Activated T-helper 2 cell treated with anti-CD3 and anti-CD28 coated beads, Interferon-gamma antibody, Interleukin-2, Interleukin-4, amounts not matched to agents 10 μg/mL and 5 μg/mL and 100 μg/mL, durations not matched to agents 14 hours and 24 hours and 36 hours (primary cell): ENCODE measurements at regions not wholly inside any gene's neighbourhood (a gene's known extent, or its start where the extent isn't known, plus 50 kb on each side); places are given as distances from the start of the nearest gene placed in this dataset.

Source experiments
- DNase-seq: peaks from one replicate; pipeline ENCODE4 v3.0.0; 2021; ENCODE audit warnings: low spot score
- H3K27ac Mint-ChIP-seq: one replicate; pipeline ENCODE4 v1.8.0; 2021; ENCODE audit warnings: mixed read lengths
- H3K27me3 Mint-ChIP-seq: one replicate; pipeline ENCODE4 v1.8.0; 2021; ENCODE audit warnings: low read depth, mixed read lengths
- H3K36me3 Mint-ChIP-seq: one replicate; pipeline ENCODE4 v1.8.0; 2021; ENCODE audit warnings: low read depth, mixed read lengths
- H3K4me1 Mint-ChIP-seq: one replicate; pipeline ENCODE4 v1.8.0; 2021; ENCODE audit warnings: low read depth, mixed read lengths
- H3K4me3 Mint-ChIP-seq: one replicate; pipeline ENCODE4 v1.8.0; 2021; ENCODE audit warnings: low read depth, mild to moderate bottlenecking, moderate library complexity, mixed read lengths
- H3K9me3 Mint-ChIP-seq: one replicate; pipeline ENCODE4 v1.8.0; 2021; ENCODE audit warnings: mixed read lengths
- intact Hi-C: fragments of 100-400 bp; cut with micrococcal nuclease; formaldehyde crosslinking; loops from one replicate; pipeline ENCODE4 v1.15.1; 2023

DNA sequence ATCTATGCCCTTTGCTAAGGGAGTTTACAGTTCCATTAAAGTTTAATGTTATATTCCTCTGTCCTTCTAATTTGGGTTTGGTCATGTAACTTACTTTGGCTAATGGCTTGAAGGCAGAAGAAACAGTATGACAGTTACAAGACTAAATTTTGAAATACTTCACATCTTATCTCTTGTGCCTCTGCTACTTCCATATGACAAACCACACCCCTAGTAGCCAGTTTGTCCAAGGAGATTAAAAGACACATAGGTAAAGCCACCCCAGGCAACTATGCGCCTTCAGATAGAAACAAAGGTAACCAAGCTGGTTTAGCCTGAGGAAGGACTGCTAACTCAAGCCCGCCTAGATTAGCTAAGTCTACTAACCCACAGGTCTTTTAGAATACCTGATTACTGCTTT lies 273.4 kb upstream of the MIR17HG start:
- no peak overlapping the region for H3K4me3 Mint-ChIP-seq
- DNase-seq: no peak
- intact Hi-C loops: no loop called here
- H3K36me3 Mint-ChIP-seq: no peaks in the 10 kb centered on the region
- H3K27ac Mint-ChIP-seq: no peak overlapping the region
- H3K9me3 Mint-ChIP-seq: no peaks in the 10 kb centered on the region
- H3K27me3 Mint-ChIP-seq: no peaks in the 10 kb centered on the region
- H3K4me1 Mint-ChIP-seq: no peaks in the 10 kb centered on the region

DNA sequence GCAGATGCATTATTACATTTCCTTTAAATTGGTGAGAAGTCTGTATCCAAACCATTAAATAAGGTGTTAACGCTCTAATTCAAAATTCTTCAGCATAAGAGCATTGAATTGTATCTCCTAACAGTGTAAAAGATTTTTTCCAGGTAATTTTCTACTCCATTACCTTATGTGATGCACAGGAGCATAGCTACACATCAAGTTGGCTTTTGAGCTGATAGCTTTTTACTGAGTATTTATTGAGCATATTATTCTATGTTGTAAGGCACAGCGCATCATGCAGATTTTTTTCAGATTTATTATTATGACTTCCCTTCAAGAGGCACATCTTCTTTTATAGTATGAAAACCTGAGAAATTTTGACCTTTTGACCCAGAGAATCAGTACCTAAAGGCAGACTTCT lies 270.7 kb upstream of the MIR17HG start:
- Mint-ChIP-seq H3K27ac (no peak overlapping the region), H3K4me1 (no peaks in the 10 kb centered on the region), H3K36me3 (no peaks in the 10 kb centered on the region), H3K9me3 (no peaks in the 10 kb centered on the region), H3K4me3 (no peak overlapping the region), H3K27me3 (no peaks in the 10 kb centered on the region)
- intact Hi-C loops: no loop called here
- DNase-seq: no peak

GRCh38 chr13:91078093-91078679 lies 269.3 kb upstream of the MIR17HG start:
- no peaks in the 10 kb centered on the region for H3K4me1 Mint-ChIP-seq
- H3K4me3 Mint-ChIP-seq: no peak overlapping the region
- no peak overlapping the region for H3K27ac Mint-ChIP-seq
- intact Hi-C loops: no loop called here
- no peaks in the 10 kb centered on the region for H3K9me3 Mint-ChIP-seq
- H3K36me3 Mint-ChIP-seq: no peaks in the 10 kb centered on the region
- H3K27me3 Mint-ChIP-seq: no peaks in the 10 kb centered on the region
- DNase-seq: no peak

GRCh38 chr13:91079176-91079575 lies 268.3 kb upstream of the MIR17HG start:
- no peak overlapping the region for H3K4me3 Mint-ChIP-seq
- no peaks in the 10 kb centered on the region for H3K27me3 Mint-ChIP-seq
- no peaks in the 10 kb centered on the region for H3K36me3 Mint-ChIP-seq
- intact Hi-C loops: no loop called here
- H3K9me3 Mint-ChIP-seq: no peaks in the 10 kb centered on the region
- H3K4me1 Mint-ChIP-seq: no peaks in the 10 kb centered on the region
- no peak for DNase-seq
- no peak overlapping the region for H3K27ac Mint-ChIP-seq

DNA sequence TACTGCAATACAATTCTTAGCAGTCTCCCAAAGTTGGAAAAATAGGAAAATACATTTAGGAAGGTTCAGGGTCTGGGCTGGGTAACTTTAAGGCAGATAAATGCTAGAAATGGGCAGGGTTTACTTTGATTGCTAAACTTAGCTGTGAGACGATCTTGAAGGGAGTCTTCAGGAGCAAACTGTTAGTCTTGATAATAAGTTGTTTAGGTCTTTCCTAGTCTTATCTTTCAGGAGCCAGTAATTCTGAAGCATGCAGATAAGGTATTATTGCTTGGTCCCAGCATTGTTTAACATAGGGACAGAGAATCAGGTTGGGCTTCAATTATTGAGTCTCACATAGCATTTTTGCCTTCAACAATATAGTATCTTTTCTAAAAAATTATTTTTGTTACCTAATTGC lies 262.4 kb upstream of the MIR17HG start:
- Mint-ChIP-seq H3K27me3 (no peaks in the 10 kb centered on the region), H3K27ac (no peak overlapping the region), H3K36me3 (no peaks in the 10 kb centered on the region), H3K4me1 (no peaks in the 10 kb centered on the region), H3K4me3 (no peak overlapping the region), H3K9me3 (no peaks in the 10 kb centered on the region)
- no peak for DNase-seq
- intact Hi-C loops: no loop called here

- Mint-ChIP-seq H3K36me3 (no peaks in the 10 kb centered on the region), H3K27me3 (no peaks in the 10 kb centered on the region), H3K4me1 (no peaks in the 10 kb centered on the region), H3K27ac (no peak overlapping the region), H3K4me3 (no peak overlapping the region), H3K9me3 (no peaks in the 10 kb centered on the region)
- intact Hi-C loops: no loop called here
- no peak for DNase-seq
Measured at GRCh38 chr13:91086936-91087716, 260.4 kb upstream of the MIR17HG start.

DNA sequence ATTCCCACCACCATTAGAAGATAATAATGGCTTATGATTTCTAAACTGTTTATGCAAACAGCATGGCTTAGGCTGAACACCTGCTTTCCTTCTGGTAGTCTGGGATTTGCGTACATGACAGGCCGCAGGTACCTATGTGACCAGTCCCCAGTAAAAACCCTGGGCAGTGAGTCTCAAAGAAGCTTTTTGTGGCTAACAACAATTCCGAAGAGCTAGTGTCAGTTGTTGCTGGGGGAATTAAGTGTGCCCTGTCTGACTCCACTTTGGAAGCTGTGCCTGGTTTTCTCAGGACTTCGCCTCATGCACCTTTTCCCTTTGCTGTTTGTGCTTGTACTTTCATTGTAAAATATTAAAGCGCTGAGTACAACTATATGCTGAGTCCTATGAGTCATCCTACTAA lies 250.2 kb upstream of the MIR17HG start:
- Mint-ChIP-seq H3K4me3 (no peak overlapping the region), H3K27me3 (no peaks in the 10 kb centered on the region), H3K4me1 (no peaks in the 10 kb centered on the region), H3K27ac (no peak overlapping the region), H3K36me3 (no peaks in the 10 kb centered on the region), H3K9me3 (no peaks in the 10 kb centered on the region)
- DNase-seq: no peak
- intact Hi-C loops: no loop called here

GRCh38 chr13:91099877-91100276 lies 247.6 kb upstream of the MIR17HG start:
- no peaks in the 10 kb centered on the region for H3K27me3 Mint-ChIP-seq

DNA sequence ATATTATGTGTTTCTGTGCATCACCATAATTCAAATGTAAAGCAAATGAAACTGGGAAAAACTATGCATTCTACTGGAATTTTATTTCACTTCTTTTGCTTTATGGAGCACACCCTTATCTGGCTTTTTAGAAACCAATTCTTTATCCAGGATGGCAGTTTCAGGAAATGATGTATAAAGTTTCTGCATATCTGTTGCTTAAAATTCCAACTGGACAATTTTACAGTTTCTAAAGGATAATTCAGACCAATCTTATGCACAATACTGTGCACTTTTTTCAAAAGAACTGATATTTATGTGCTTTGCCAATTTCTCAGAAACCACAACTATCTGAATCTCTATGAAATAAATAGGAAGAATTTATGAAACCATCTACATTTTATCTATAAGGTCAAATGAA lies 246.5 kb upstream of the MIR17HG start:
- Mint-ChIP-seq H3K4me1 (no peaks in the 10 kb centered on the region), H3K27ac (no peak overlapping the region), H3K9me3 (no peaks in the 10 kb centered on the region), H3K27me3 (no peaks in the 10 kb centered on the region), H3K36me3 (no peaks in the 10 kb centered on the region), H3K4me3 (no peak overlapping the region)
- DNase-seq: no peak
- intact Hi-C loops: no loop called here

More at GRCh38 chr13:91099877-91100276, 247.6 kb upstream of the MIR17HG start:
- Mint-ChIP-seq H3K9me3 (no peaks in the 10 kb centered on the region), H3K36me3 (no peaks in the 10 kb centered on the region), H3K4me3 (no peak overlapping the region), H3K4me1 (no peaks in the 10 kb centered on the region), H3K27ac (no peak overlapping the region)
- DNase-seq: no peak
- intact Hi-C loops: no loop called here

DNA sequence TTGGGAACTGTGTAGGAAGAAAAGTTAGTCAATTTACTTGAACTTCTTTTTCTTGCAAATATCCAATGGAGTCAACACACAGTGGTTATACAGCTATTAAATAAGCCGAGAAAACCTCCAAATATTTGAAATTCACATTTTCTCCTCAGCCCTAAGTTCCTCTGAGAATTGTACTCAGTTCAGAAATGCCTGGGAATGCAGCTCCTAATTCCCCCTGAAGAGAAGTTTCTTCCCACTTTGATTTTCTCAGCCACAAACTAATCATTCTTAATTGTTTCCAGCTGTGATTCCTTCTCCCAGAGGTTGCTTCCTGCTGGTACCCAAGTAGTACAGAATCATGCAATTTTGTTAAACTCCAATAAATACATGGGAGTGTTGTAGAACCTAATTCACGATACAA lies 246.1 kb upstream of the MIR17HG start:
- no peak for DNase-seq
- Mint-ChIP-seq H3K4me3 (no peak overlapping the region), H3K4me1 (no peaks in the 10 kb centered on the region), H3K27me3 (no peaks in the 10 kb centered on the region), H3K9me3 (no peaks in the 10 kb centered on the region), H3K27ac (no peak overlapping the region), H3K36me3 (no peaks in the 10 kb centered on the region)
- intact Hi-C loops: no loop called here

DNA sequence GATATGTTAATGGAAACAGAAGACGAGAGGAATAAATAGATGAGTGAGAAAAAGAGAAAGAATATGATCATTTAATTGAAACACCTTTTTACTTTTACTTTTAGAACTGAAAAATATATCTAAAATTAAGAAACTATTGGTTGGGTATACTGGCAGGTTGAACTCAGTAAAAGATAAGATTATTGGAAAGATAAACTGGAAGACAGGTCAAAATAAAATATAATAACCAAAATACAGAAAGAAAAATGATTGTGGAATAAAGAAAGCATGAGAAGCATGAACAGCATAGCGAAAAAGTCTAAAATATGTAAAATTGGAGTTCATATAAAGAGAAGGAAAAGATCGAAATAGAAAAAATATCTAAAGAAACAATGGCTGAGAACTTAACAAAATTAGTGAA lies 242.2 kb upstream of the MIR17HG start:
- Mint-ChIP-seq H3K9me3 (no peaks in the 10 kb centered on the region), H3K27ac (no peak overlapping the region), H3K36me3 (no peaks in the 10 kb centered on the region), H3K27me3 (no peaks in the 10 kb centered on the region), H3K4me3 (no peak overlapping the region), H3K4me1 (no peaks in the 10 kb centered on the region)
- intact Hi-C loops: no loop called here
- no peak for DNase-seq

GRCh38 chr13:91106565-91106964 lies 240.9 kb upstream of the MIR17HG start:
- Mint-ChIP-seq H3K27ac (no peak overlapping the region), H3K4me1 (no peaks in the 10 kb centered on the region), H3K9me3 (no peaks in the 10 kb centered on the region), H3K4me3 (no peak overlapping the region), H3K27me3 (no peaks in the 10 kb centered on the region), H3K36me3 (no peaks in the 10 kb centered on the region)
- no peak for DNase-seq
- intact Hi-C loops: no loop called here

GRCh38 chr13:91108315-91108714 lies 239.2 kb upstream of the MIR17HG start:
- H3K36me3 Mint-ChIP-seq: no peaks in the 10 kb centered on the region
- no peaks in the 10 kb centered on the region for H3K9me3 Mint-ChIP-seq
- DNase-seq: no peak
- no peaks in the 10 kb centered on the region for H3K27me3 Mint-ChIP-seq
- H3K4me3 Mint-ChIP-seq: no peak overlapping the region
- intact Hi-C loops: no loop called here
- H3K27ac Mint-ChIP-seq: no peak overlapping the region
- no peaks in the 10 kb centered on the region for H3K4me1 Mint-ChIP-seq
